ENCODE measurements at regions not wholly inside any gene's neighbourhood (a gene's known extent, or its start where the extent isn't known, plus 50 kb on each side); places are given as distances from the start of the nearest gene placed in this dataset.

GRCh38 chr6:167666571-167667203 lies 160.0 kb upstream of the AFDN start:
- TF ChIP-seq CTCF (conservative IDR thresholded peaks at IDR 0.05) (no peak), ZFX (IDR thresholded peaks at IDR 0.05) (no peak)
